SKM-1 treated with dmso at 0.1 percent for 144 hours (cell line): ENCODE measurements at regions not wholly inside any gene's neighbourhood (a gene's known extent, or its start where the extent isn't known, plus 50 kb on each side); places are given as distances from the start of the nearest gene placed in this dataset.
"Not testable (repeated sequence)": the region's sequence is repeated elsewhere in the genome, so short reads cannot be mapped to it uniquely, and the experiment has no call there.

Source experiments
- DNase-seq: peaks from one replicate; lab custom pipeline; 2025; ENCODE audit not compliant: unreplicated experiment; lab: John Stamatoyannopoulos, UW

GRCh38 chr19:29873801-29874575, 62.2 kb downstream of the CCNE1 start:
- DNase-seq, result no peak

DNA sequence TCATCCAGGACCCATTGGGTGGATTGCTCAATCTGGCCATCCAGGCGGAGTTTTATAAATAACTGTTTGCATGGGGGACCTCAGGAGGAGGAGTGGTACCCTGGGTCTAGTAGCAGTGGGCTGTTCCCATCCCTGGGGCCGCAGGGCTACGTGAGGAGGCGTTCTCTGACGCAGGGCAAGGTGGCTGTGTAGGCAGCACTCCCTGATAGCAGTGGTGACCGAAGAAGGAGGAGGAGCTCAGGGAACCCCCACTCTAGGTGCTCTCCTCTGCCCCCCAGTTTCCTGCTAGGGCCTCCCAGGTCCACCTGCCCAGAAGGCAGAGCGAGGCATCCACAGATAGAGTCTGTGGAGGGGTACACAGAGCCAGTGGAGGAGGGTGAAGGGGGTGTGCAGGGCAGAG, 64.1 kb downstream of the CCNE1 start:
- no peak for DNase-seq

DNA sequence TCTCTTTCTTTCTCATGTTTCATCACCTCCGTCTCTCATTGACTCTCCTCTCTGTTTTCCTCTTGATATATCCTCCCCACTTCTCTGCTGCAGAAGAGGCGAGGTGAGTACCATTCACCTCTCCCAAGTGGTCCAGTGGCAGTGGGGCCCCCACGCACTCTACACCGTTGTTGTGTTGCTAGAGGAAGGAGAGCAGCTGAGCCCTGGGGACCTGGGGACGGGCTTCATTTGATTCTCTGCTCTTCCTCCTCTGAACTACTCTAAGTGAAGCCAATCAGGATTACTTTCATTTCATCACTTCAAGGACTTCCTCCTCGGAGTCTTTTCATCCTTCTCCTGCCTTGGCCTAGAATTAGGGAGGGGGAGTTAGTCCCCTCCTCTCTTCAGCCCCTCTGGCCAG, 64.6 kb downstream of the CCNE1 start:
- no peak for DNase-seq

- not testable (repeated sequence) for DNase-seq
Observed at GRCh38 chr19:29876908-29877307, 65.1 kb downstream of the CCNE1 start.

GRCh38 chr19:29878973-29879654, 62.9 kb upstream of the URI1 start:
- DNase-seq, result no peak

DNA sequence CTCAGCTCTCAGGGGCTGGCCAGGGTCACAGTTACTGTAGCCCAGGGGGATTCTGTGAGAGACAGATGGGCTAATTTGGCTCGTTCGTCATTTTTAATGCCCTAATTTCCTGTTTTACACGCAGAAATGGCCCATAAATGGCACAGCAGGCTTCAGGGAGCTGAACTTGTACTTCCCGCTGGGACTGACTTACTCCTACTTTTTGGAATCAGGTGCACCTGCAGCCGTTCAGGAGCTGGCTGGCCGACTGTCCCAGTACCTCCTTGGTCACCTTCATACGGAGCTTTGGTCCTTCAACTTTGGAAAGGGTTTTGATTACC, 62.4 kb upstream of the URI1 start:
- no peak for DNase-seq

DNA sequence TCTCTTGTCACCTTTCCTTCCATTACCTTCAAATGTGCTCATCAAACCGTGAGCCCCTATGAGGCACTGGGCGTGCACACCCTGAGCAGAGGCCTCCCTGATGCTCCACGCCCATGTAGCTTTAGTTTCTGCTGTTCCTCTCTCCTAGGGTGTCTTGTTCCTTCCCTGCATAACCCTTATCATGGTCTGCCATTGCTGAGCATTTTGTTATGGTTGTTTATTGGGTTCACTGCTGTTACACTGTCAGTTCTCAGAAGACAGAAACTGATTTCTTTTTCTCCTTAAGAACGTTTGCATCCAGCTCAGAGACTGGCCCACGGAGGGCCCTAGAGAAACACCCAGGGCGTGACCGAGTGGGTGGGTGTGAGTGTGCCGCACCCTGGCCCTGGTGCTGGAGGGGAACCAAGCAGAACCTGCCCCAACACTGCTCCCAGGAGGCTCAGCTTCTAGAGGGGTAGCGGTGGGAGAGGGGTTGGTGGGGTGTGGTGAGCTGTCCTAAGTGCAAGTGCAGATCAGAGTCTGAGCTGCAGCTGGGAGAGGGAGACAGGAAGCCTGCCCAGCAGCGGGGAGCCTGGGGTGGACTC, 61.4 kb upstream of the URI1 start:
- no peak for DNase-seq

DNA sequence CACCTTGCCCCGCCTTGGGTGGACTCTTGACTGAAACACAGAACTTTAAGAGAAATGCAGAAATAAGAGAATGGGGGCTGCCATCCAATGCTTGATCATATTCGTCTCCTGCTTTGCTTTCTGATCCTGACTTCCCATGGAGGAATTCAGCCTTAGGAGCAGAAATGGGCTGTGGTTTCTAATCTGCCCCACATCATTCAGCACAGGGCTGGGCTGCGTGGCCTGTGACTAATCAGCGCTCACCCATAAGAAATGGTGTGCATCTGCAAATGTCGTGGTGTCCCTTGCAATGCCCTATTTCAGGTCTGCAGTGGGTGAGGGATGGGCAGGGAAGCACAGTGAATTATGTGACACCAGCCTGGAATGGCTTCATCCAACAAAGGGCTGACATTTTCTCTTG, 60.7 kb upstream of the URI1 start:
- no peak for DNase-seq

- DNase-seq, result no peak
Observed at GRCh38 chr19:29882719-29883105, 59.3 kb upstream of the URI1 start.

DNA sequence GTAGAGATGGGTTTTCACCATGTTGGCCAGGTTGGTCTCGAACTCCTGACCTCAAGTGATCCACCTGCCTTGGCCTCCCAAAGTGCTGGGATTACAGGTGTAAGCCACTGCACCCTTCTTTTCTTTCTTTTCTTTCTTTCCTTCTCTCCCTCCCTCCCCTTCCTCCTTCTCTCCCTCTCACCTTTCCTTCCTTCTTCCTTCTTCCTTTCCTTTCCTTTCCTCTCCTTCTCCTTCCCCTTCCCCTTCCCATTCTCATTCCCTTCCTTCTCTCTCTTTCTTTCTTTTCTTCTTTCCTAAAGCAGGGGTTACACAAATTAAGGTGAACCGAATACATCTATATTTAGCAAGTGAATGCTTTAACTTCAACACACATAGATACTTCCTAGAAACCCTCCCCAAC, 58.0 kb upstream of the URI1 start:
- DNase-seq, result no peak

DNA sequence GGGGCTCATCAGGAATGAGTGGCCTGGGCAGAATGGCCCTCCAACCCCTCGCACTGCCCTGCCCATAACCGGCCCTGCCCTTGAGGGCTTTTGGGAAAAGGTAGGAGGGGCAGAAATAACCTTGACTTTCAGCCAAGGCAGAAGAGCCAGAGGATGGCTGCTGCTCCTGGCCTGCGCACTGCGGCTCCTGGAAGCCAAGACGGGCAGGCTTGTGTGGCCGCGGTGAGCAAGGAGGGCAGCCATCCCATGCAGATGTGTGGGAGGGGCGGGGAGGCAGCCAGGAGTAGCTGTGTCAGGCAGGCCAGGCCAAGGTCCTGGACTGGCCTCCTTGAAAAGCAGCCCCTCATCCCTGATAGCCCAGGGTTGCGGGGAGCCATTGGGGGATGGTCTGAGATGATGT, 57.6 kb upstream of the URI1 start:
- no peak for DNase-seq

DNA sequence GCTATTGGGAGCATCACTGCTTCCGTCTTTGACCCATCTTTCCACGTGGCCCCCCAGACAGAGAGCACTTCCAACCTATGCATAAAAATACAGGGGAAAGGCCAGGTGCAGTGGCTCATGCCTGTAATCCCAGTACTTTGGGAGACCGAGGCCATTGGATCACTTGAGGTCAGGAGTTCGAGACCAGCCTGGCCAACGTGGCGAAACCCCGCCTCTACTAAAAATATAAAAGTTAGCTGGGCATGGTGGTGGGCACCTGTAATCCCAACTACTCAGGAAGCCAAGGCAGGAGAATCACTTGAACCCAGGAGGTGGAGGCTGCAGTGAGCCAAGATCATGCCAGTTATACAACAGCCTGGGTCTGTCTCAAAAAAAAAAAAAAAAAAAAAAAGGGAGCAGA, 55.9 kb upstream of the URI1 start:
- DNase-seq, result not testable (repeated sequence)

GRCh38 chr19:29886586-29886985, 55.5 kb upstream of the URI1 start:
- DNase-seq, result no peak

DNA sequence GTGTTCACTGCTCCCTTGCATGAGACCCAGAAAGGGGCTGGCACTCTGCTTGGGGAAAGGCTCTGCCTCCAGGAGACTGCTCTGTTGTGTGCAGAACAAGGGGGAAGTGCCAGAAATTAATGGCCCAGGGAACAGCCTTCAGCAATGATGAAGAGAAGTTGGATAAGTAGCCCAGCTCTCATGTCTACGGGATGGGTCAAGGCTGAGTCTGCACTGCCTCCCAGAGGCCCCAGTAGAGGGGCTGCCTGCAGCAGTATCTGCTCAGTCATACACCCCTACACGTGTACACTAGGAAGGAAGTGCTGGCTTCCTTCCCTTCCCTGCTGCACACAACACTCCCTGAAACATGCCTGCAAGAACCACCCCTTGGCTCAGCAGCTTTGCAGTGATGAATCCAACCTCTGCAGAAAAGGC, 54.6 kb upstream of the URI1 start:
- peak; percentile 71 for DNase-seq

DNA sequence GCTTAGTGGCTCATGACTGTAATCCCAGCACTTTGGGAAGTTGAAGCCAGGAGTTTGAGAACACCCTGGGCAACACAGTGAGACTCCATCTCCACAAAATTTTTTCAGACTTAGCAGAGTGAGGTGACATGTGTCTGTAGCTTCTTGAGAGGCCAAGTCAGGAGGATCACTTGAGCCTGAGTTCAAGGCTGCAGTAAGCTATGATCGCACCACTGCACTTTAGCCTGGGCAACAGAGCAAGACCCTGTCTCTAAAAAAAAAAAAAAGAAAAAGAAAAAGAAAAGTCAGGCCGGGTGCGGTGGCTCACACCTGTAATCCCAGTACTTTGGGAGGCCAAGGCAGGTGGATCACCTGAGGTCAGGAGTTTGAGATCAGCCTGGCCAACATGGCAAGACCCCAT, 54.0 kb upstream of the URI1 start:
- not testable (repeated sequence) for DNase-seq

DNA sequence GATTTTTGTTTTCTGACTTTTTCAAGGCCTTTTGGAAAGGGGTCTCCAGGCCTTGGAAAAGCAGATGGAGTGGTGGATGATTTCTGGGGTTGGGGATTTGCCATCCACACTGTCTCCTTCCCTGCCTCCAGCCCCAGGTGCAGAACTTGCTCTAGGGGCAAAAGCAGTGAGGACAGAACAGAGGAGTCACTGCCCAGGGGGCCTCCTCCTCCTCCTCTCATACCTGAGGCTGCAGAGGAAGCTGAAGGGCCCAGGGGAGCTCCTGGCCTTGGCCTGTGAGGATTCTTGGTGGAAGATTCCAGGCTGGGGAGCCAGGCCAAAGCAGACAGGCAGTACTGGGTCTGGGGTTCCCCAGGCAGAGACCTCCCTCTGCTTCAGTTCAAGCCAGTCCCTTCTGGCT, 52.3 kb upstream of the URI1 start:
- DNase-seq, result no peak

GRCh38 chr19:29890392-29890791, 51.6 kb upstream of the URI1 start:
- no peak for DNase-seq
